ENCODE measurements at regions not wholly inside any gene's neighbourhood (a gene's known extent, or its start where the extent isn't known, plus 50 kb on each side); places are given as distances from the start of the nearest gene placed in this dataset.

DNA sequence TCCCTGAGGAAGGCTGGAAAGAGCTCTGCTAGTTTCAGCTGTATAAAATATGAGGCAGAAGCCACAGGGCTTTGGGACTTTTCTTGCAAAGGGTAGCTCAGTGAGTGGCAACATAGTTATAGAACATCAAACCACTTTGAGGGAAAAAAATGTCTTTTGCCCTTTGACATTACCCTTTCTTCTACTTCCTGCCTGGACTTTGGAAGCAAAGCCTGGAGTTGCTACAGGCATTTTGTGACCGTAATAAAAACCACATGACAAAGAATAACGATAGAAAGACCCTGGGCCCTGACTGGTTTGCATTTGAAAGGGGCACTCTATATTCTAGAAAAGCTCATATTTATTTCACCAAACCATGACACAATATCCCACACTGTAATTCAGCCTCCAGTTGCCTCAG lies 440.9 kb downstream of the DIRAS2 start:
- Histone ChIP-seq H3K9me3 (ENCODE audit: control insufficient read depth in 1 of 2, insufficient read depth in 1 of 2, low read depth in 1 of 2, low read length in 2 of 2) (no peaks in the 10 kb centered on the region), H4K20me1 (ENCODE audit: insufficient read depth) (no peaks in the 10 kb centered on the region), H3K36me3 (ENCODE audit: control insufficient read depth in 1 of 2, insufficient read depth in 2 of 2, low read length in 2 of 2) (no peaks in the 10 kb centered on the region), H3K27me3 (ENCODE audit: insufficient read depth, low read length) (peaks cover 30% of the 10 kb centered on the region), H3K27ac (ENCODE audit: low read depth, low read length) (no peak overlapping the region), H2AFZ (ENCODE audit: low read depth, low read length, poor library complexity, severe bottlenecking) (no peak overlapping the region), H3K4me2 (ENCODE audit: low read length) (no peak overlapping the region), H3K9me2 (ENCODE audit: insufficient read depth) (no peaks in the 10 kb centered on the region), H3K4me1 (ENCODE audit: control insufficient read depth in 1 of 2, insufficient read depth in 2 of 2, low read length in 2 of 2) (no peaks in the 10 kb centered on the region), H3K79me2 (ENCODE audit: insufficient read depth, low read length) (no peaks in the 10 kb centered on the region), H3K9ac (ENCODE audit: low read length) (no peak overlapping the region), H3K4me3 (replicated peaks in 1 of 2; ENCODE audit: low read depth in 1 of 2, low read length in 2 of 2) (no peak overlapping the region)
- no TSS peak for BruUV-seq (replicated peaks)
- intact Hi-C loops (cut with micrococcal nuclease) = no loop called here
- CTCF ChIA-PET = interaction anchor here (1.0 kb wide), 1 partner anchor 599 kb away, joined by 3 read pairs; no protein-coding TSS in a partner anchor
- DNase-seq (ENCODE audit: low read depth, low spot score) = no peak
- POLR2A ChIA-PET = no interaction called here
- RAD21 ChIA-PET (ENCODE audit: low non-redundant PET in 1 of 2, low total read pairs in 2 of 2, uncharacterized antibody in 2 of 2, unreplicated experiment in 2 of 2) = no interaction called here
- TF ChIP-seq FOSL1 (IDR thresholded peaks at IDR 0.05; ENCODE audit: low read depth) (no peak), TCF7L2 (IDR thresholded peaks at IDR 0.05; ENCODE audit: borderline replicate concordance, extremely low read depth, insufficient read depth, insufficient read length) (no peak), SP1 (IDR thresholded peaks at IDR 0.05; ENCODE audit: low read depth) (no peak), POLR2AphosphoS5 (IDR thresholded peaks at IDR 0.05; ENCODE audit: low read depth, low read length) (no peak), POLR2A (IDR thresholded peaks at IDR 0.05; ENCODE audit: borderline replicate concordance, extremely low read depth, insufficient read depth, insufficient read length) (no peak), CBX3 (IDR thresholded peaks at IDR 0.05; ENCODE audit: low read depth) (no peak), YY1 (IDR thresholded peaks at IDR 0.05; ENCODE audit: extremely low read depth, insufficient replicate concordance, low read depth, low read length) (no peak), SRF (IDR thresholded peaks at IDR 0.05; ENCODE audit: low read depth) (no peak), RAD21 (IDR thresholded peaks at IDR 0.05; ENCODE audit: low read depth) (no peak), CEBPB (IDR thresholded peaks at IDR 0.05; ENCODE audit: low read depth) (no peak), ZNF274 (IDR thresholded peaks at IDR 0.05; ENCODE audit: low read depth, low read length) (no peak)
- TF ChIP-seq, protein P1, sequence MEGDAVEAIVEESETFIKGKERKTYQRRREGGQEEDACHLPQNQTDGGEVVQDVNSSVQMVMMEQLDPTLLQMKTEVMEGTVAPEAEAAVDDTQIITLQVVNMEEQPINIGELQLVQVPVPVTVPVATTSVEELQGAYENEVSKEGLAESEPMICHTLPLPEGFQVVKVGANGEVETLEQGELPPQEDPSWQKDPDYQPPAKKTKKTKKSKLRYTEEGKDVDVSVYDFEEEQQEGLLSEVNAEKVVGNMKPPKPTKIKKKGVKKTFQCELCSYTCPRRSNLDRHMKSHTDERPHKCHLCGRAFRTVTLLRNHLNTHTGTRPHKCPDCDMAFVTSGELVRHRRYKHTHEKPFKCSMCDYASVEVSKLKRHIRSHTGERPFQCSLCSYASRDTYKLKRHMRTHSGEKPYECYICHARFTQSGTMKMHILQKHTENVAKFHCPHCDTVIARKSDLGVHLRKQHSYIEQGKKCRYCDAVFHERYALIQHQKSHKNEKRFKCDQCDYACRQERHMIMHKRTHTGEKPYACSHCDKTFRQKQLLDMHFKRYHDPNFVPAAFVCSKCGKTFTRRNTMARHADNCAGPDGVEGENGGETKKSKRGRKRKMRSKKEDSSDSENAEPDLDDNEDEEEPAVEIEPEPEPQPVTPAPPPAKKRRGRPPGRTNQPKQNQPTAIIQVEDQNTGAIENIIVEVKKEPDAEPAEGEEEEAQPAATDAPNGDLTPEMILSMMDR (IDR thresholded peaks at IDR 0.05 in 2 of 3, conservative IDR thresholded peaks at IDR 0.05 in 1 of 3; ENCODE audit: borderline replicate concordance in 1 of 3, insufficient read depth in 1 of 3, low read depth in 2 of 3, low read length in 2 of 3) = no peak
- TF ChIP-seq, protein P2, sequence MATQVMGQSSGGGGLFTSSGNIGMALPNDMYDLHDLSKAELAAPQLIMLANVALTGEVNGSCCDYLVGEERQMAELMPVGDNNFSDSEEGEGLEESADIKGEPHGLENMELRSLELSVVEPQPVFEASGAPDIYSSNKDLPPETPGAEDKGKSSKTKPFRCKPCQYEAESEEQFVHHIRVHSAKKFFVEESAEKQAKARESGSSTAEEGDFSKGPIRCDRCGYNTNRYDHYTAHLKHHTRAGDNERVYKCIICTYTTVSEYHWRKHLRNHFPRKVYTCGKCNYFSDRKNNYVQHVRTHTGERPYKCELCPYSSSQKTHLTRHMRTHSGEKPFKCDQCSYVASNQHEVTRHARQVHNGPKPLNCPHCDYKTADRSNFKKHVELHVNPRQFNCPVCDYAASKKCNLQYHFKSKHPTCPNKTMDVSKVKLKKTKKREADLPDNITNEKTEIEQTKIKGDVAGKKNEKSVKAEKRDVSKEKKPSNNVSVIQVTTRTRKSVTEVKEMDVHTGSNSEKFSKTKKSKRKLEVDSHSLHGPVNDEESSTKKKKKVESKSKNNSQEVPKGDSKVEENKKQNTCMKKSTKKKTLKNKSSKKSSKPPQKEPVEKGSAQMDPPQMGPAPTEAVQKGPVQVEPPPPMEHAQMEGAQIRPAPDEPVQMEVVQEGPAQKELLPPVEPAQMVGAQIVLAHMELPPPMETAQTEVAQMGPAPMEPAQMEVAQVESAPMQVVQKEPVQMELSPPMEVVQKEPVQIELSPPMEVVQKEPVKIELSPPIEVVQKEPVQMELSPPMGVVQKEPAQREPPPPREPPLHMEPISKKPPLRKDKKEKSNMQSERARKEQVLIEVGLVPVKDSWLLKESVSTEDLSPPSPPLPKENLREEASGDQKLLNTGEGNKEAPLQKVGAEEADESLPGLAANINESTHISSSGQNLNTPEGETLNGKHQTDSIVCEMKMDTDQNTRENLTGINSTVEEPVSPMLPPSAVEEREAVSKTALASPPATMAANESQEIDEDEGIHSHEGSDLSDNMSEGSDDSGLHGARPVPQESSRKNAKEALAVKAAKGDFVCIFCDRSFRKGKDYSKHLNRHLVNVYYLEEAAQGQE (IDR thresholded peaks at IDR 0.05; ENCODE audit: low read depth) = no peak
- TF ChIP-seq, protein P3, sequence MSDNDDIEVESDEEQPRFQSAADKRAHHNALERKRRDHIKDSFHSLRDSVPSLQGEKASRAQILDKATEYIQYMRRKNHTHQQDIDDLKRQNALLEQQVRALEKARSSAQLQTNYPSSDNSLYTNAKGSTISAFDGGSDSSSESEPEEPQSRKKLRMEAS (IDR thresholded peaks at IDR 0.05) = no peak
- ATAC-seq = no peak
